GM12878 (cell line): ENCODE measurements at regions not wholly inside any gene's neighbourhood (a gene's known extent, or its start where the extent isn't known, plus 50 kb on each side); places are given as distances from the start of the nearest gene placed in this dataset.
"Not testable (repeated sequence)": the region's sequence is repeated elsewhere in the genome, so short reads cannot be mapped to it uniquely, and the experiment has no call there.

Experiments used
- ATAC-seq: fragments of 200-7000 bp; cut with Tn5 transposase; 3 replicates; pipeline ENCODE4 v1.9.1; 2020; ENCODE audit warnings: mild to moderate bottlenecking, moderate library complexity
- BruUV-seq: library from RNA; stranded (reverse); fragments of 400-500 nt; replicated peaks from 2 replicates; lab custom pipeline; 2021; lab: Mats Ljungman, UMichigan
- CTCF ChIA-PET: fragments of 300-600 bp; sonication (Branson Sonifier 250); formaldehyde crosslinking; extraction: SDS; loops from one replicate; lab custom pipeline; 2021; ENCODE audit warnings: inconsistent platforms; lab: Yijun Ruan, JAX
- POLR2A ChIA-PET: fragments of 350-600 bp; formaldehyde crosslinking; extraction: SDS; loops from one replicate; lab custom pipeline; 2021; ENCODE audit warnings: inconsistent platforms; lab: Charles Lee
- RAD21 ChIA-PET: fragments of 300-600 bp; sonication (Branson Sonifier 250); formaldehyde crosslinking; loops from one replicate; lab custom pipeline; 2023; ENCODE audit warnings: antibody characterized with exemption; ENCODE audit not compliant: unreplicated experiment; lab: Charles Lee
- SMC1A ChIA-PET: fragments of 300-600 bp; sonication (Branson Sonifier 250); formaldehyde crosslinking; loops from one replicate; lab custom pipeline; 2023; ENCODE audit not compliant: unreplicated experiment, uncharacterized antibody; lab: Charles Lee
- DNase-seq: peaks from one replicate; pipeline ENCODE4 v3.0.0-alpha.2; 2011; ENCODE audit warnings: low read depth, low spot score
- FAIRE-seq: peaks from 3 replicates; lab custom pipeline; 2011; peaks lifted over from hg19 to GRCh38; lab: Jason Lieb, UNC
- H2AFZ ChIP-seq: 2 replicates; pipeline ENCODE4 v1.6.0; 2011; ENCODE audit warnings: low read depth, low read length, control low read depth; ENCODE audit not compliant: control insufficient read depth
- H3K27ac ChIP-seq: 2 replicates; pipeline ENCODE4 v1.5.1; 2011; ENCODE audit warnings: control low read depth; ENCODE audit not compliant: control insufficient read depth, insufficient read depth
- H3K27me3 ChIP-seq, 2 experiments: replicated peaks in 1 of 2; 2 replicates each; pipeline versions ENCODE4 v1.6.0 to v1.6.1; 2011; ENCODE audit warnings: low read length in 1 of 2; ENCODE audit not compliant: control insufficient read depth in 2 of 2, insufficient read depth in 2 of 2
- H3K36me3 ChIP-seq, 2 experiments: 2 replicates each; pipeline ENCODE4 v1.5.1; 2011; ENCODE audit warnings: low read length in 1 of 2; ENCODE audit not compliant: control insufficient read depth in 2 of 2, insufficient read depth in 2 of 2
- H3K4me1 ChIP-seq: 2 replicates; pipeline ENCODE4 v1.6.1; 2011; ENCODE audit warnings: mild to moderate bottlenecking, low read length, moderate library complexity, mixed read lengths; ENCODE audit not compliant: control insufficient read depth, insufficient read depth
- H3K4me2 ChIP-seq: 2 replicates; pipeline ENCODE4 v1.6.0; 2011; ENCODE audit warnings: control low read depth; ENCODE audit not compliant: control insufficient read depth, insufficient read depth
- H3K4me3 ChIP-seq: fragments of 200-600 bp; sonication (generic); 2 replicates; pipeline ENCODE4 v1.5.1; 2016
- H3K79me2 ChIP-seq: 2 replicates; pipeline ENCODE4 v1.6.0; 2011; ENCODE audit warnings: low read length; ENCODE audit not compliant: control insufficient read depth, insufficient read depth
- H3K9ac ChIP-seq: 2 replicates; pipeline ENCODE4 v1.8.0; 2011; ENCODE audit warnings: low read length, control low read depth, mixed read lengths; ENCODE audit not compliant: control insufficient read depth, insufficient read depth
- H3K9me3 ChIP-seq: replicated peaks from 3 replicates; pipeline ENCODE4 v1.5.1; 2011; ENCODE audit warnings: mild to moderate bottlenecking, low read length; ENCODE audit not compliant: control insufficient read depth, insufficient read depth
- H4K20me1 ChIP-seq: 2 replicates; pipeline ENCODE4 v1.6.0; 2011; ENCODE audit not compliant: control insufficient read depth, insufficient read depth
- KAT2A ChIP-seq: conservative IDR thresholded peaks from 2 replicates; pipeline ENCODE4 v1.6.1; 2011; ENCODE audit warnings: low read depth, low read length; ENCODE audit not compliant: control insufficient read depth
- MYC ChIP-seq: IDR thresholded peaks from 2 replicates; pipeline ENCODE4 v1.6.1; 2011; ENCODE audit warnings: mild to moderate bottlenecking, low read length, moderate library complexity, inconsistent platforms; ENCODE audit not compliant: insufficient read depth, insufficient replicate concordance, insufficient read length, severe bottlenecking
- RAD51 ChIP-seq: fragments of 450-650 bp; IDR thresholded peaks from 2 replicates; pipeline ENCODE4 v1.6.1; 2016; ENCODE audit warnings: moderate library complexity, mild to moderate bottlenecking, inconsistent platforms
- TARDBP ChIP-seq: IDR thresholded peaks from 2 replicates; pipeline ENCODE4 v1.6.1; 2016; ENCODE audit warnings: borderline replicate concordance
- WGBS: methylation state at CpG from one replicate; pipeline ENCODE4 v1.1.6; 2016; ENCODE audit warnings: low lambda C conversion rate; ENCODE audit not compliant: insufficient replicate concordance, insufficient coverage; ENCODE audit errors: missing lambda C conversion rate; 5-methylcytosine and 5-hydroxymethylcytosine counted together
- in situ Hi-C: fragments of 300-500 bp; cut with MboI; formaldehyde crosslinking; loops from 9 replicates; pipeline ENCODE4 v1.14.3; 2018; ENCODE audit warnings: mixed read lengths
- intact Hi-C: fragments of 100-400 bp; cut with micrococcal nuclease; formaldehyde crosslinking; loops from one replicate; pipeline ENCODE4 v1.14.2; 2022; ENCODE audit not compliant: unreplicated experiment
- TF ChIP-seq, protein P1 (sequence below): fragments of 450-650 bp; IDR thresholded peaks from 2 replicates; pipeline ENCODE4 v1.6.1; 2017; ENCODE audit warnings: borderline replicate concordance

DNA sequence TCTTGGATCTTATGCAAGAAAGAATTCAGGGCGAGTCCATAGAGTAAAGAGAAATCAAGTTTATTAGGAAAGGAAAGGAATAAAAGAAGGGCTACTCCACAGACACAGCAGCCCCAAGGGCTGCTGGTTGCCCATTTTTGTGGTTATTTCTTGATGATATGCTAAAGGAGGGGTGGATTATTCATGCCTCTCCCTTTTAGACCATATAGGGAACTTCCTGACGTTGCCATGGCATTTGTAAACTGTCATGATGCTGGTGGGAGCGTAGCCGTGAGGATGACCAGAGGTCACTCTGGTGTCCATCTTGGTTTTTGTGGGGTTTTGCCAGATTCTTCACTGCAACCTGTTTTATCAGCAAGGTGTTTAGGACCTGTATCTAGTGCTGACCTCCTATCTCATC is 115.4 kb upstream of the CARD11 start (continued):
- TF ChIP-seq, protein P1, sequence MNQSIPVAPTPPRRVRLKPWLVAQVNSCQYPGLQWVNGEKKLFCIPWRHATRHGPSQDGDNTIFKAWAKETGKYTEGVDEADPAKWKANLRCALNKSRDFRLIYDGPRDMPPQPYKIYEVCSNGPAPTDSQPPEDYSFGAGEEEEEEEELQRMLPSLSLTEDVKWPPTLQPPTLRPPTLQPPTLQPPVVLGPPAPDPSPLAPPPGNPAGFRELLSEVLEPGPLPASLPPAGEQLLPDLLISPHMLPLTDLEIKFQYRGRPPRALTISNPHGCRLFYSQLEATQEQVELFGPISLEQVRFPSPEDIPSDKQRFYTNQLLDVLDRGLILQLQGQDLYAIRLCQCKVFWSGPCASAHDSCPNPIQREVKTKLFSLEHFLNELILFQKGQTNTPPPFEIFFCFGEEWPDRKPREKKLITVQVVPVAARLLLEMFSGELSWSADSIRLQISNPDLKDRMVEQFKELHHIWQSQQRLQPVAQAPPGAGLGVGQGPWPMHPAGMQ, result no peak
- no peak for TF ChIP-seq TARDBP

DNA sequence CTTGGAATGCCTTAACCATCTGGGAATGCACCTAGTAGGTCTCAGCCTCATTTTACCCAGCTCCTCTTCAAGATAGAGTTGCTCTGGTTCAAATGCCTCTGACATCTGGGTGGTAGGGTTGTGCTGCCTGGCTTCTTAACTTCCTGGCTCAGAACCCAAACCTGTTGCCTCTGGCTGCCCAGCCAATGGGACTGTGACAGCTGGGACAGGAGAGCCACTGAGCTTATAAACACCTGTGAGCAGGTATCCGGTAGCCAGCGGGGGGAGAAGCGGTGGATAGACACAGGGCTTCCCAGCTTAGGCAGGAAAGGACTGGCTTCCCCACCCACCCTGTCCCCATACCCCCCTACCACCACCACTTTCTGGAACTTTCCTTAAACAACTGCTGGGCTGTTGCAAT is 115.8 kb upstream of the CARD11 start:
- no peak for FAIRE-seq
- no peak for ATAC-seq
- Histone ChIP-seq H3K9me3 (no peaks in the 10 kb centered on the region), H3K27ac (no peak overlapping the region), H3K4me1 (no peaks in the 10 kb centered on the region)
- ChIA-PET SMC1A (no interaction called here), RAD21 (no interaction called here)
- in situ Hi-C loops, result loop anchor here (5.0 kb wide), 1 partner anchor 272 kb away; no protein-coding TSS in a partner anchor
- no peak for DNase-seq
- TF ChIP-seq MYC (no peak), KAT2A (no peak), RAD51 (no peak)
- TF ChIP-seq, protein P1, result no peak
- TF ChIP-seq, all 136 proteins: peak for 0
- no peaks in the 10 kb centered on the region for H3K27me3 ChIP-seq
- no peak overlapping the region for H3K4me3 ChIP-seq
- no peak overlapping the region for H3K9ac ChIP-seq
- ChIA-PET POLR2A (no interaction called here), CTCF (interaction anchor here (2.1 kb wide), 1 partner anchor 94 kb away, joined by 7 read pairs; no protein-coding TSS in a partner anchor)
- no TSS peak for BruUV-seq
- no peaks in the 10 kb centered on the region for H3K79me2 ChIP-seq
- no peak overlapping the region for H2AFZ ChIP-seq
- H3K36me3 ChIP-seq, result no peaks in the 10 kb centered on the region
- no peaks in the 10 kb centered on the region for H4K20me1 ChIP-seq
- intact Hi-C loops, result loop anchor here (10.0 kb wide), 1 partner anchor 495 kb away; no protein-coding TSS in a partner anchor
- no peak overlapping the region for H3K4me2 ChIP-seq
- WGBS, result 20% methylated on average over 3 of the region's 3 CpGs

DNA sequence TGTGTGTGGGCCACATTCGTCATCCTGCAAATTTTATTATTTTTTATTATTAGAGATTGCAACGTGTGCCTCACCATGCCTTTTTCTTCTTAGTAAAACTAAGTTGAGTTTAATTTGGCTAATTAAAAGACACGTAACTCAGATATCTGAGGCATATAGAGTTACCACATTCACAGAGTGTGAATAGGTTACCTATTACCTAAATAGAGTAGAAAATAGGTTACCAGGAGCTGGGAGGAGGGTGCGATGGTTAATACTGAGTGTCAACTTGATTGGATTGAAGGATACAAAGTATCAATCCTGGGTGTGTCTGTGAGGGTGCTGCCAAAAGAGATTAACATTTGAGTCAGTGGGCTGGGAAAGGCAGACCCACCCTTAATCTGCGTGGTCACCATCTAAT is 116.3 kb upstream of the CARD11 start:
- FAIRE-seq, H3K27ac ChIP-seq, H3K9me3 ChIP-seq, H2AFZ ChIP-seq, H3K4me1 ChIP-seq, H3K9ac ChIP-seq, SMC1A ChIA-PET, H3K4me3 ChIP-seq, ATAC-seq, H4K20me1 ChIP-seq, BruUV-seq, H3K79me2 ChIP-seq, RAD21 ChIA-PET, DNase-seq, H3K36me3 ChIP-seq, H3K27me3 ChIP-seq, H3K4me2 ChIP-seq, POLR2A ChIA-PET: not testable (repeated sequence)
- intact Hi-C loops, result loop anchor here (10.0 kb wide), 1 partner anchor 495 kb away; no protein-coding TSS in a partner anchor
- WGBS, result 18% methylated on average over 5 of the region's 5 CpGs
- in situ Hi-C loops, result loop anchor here (5.0 kb wide), 1 partner anchor 273 kb away; no protein-coding TSS in a partner anchor
- CTCF ChIA-PET, result interaction anchor here (1.2 to 2.1 kb wide), 3 partner anchors 13 to 489 kb away, joined by 3 to 7 read pairs (median 6); no protein-coding TSS in a partner anchor
